H9 (cell line): ENCODE measurements at regions not wholly inside any gene's neighbourhood (a gene's known extent, or its start where the extent isn't known, plus 50 kb on each side); places are given as distances from the start of the nearest gene placed in this dataset.

Experiments used
- DNase-seq: peaks from one replicate; pipeline ENCODE4 v3.0.0-alpha.2; 2017
- H2AFZ ChIP-seq: one replicate; pipeline ENCODE4 v1.6.1; 2013; ENCODE audit warnings: mild to moderate bottlenecking, low read length, control low read depth, moderate library complexity
- H2AK5ac ChIP-seq: 2 replicates; pipeline ENCODE4 v1.6.1; 2013; ENCODE audit warnings: low read length, control low read depth, mixed read lengths; ENCODE audit not compliant: insufficient read length
- H2BK120ac ChIP-seq: one replicate; pipeline ENCODE4 v1.6.1; 2013; ENCODE audit warnings: low read depth, mild to moderate bottlenecking, low read length, control low read depth, inconsistent platforms; ENCODE audit not compliant: poor library complexity, severe bottlenecking
- H2BK12ac ChIP-seq: 2 replicates; pipeline ENCODE4 v1.6.1; 2013; ENCODE audit warnings: low read length, control low read depth, mixed read lengths, low read depth; ENCODE audit not compliant: insufficient read length
- H2BK15ac ChIP-seq: 2 replicates; pipeline ENCODE4 v1.6.1; 2013; ENCODE audit warnings: low read depth, low read length, control low read depth
- H2BK20ac ChIP-seq: one replicate; pipeline ENCODE4 v1.6.1; 2013; ENCODE audit warnings: low read depth, mild to moderate bottlenecking, low read length, control low read depth, inconsistent platforms; ENCODE audit not compliant: poor library complexity, severe bottlenecking
- H2BK5ac ChIP-seq: 2 replicates; pipeline ENCODE4 v1.6.1; 2013; ENCODE audit warnings: low read length, control low read depth, mixed read lengths; ENCODE audit not compliant: insufficient read length
- H3K14ac ChIP-seq: 2 replicates; pipeline ENCODE4 v1.6.1; 2013; ENCODE audit warnings: low read length, control low read depth; ENCODE audit not compliant: insufficient read depth
- H3K18ac ChIP-seq: 2 replicates; pipeline ENCODE4 v1.6.1; 2013; ENCODE audit warnings: low read depth, mild to moderate bottlenecking, mixed read lengths, low read length, control low read depth; ENCODE audit not compliant: insufficient read length
- H3K23ac ChIP-seq: 2 replicates; pipeline ENCODE4 v1.6.1; 2013; ENCODE audit warnings: low read length, control low read depth, mixed read lengths, low read depth; ENCODE audit not compliant: insufficient read length
- H3K23me2 ChIP-seq: 2 replicates; pipeline ENCODE4 v1.6.1; 2013; ENCODE audit warnings: low read depth, mild to moderate bottlenecking, mixed read lengths, low read length, control low read depth; ENCODE audit not compliant: insufficient read length, poor library complexity, severe bottlenecking
- H3K27ac ChIP-seq: 2 replicates; pipeline ENCODE4 v1.5.1; 2013; ENCODE audit warnings: low read length, control low read depth, mixed read lengths, low read depth; ENCODE audit not compliant: insufficient read length
- H3K27me3 ChIP-seq: 2 replicates; pipeline ENCODE4 v1.6.1; 2013; ENCODE audit warnings: low read length, control low read depth, inconsistent platforms; ENCODE audit not compliant: insufficient read depth
- H3K4ac ChIP-seq: 2 replicates; pipeline ENCODE4 v1.6.1; 2013; ENCODE audit warnings: low read depth, mild to moderate bottlenecking, control low read depth, inconsistent platforms, low read length, moderate library complexity
- H3K4me1 ChIP-seq: 2 replicates; pipeline ENCODE4 v1.6.1; 2013; ENCODE audit warnings: low read length, control low read depth, inconsistent platforms; ENCODE audit not compliant: insufficient read depth
- H3K4me2 ChIP-seq: 2 replicates; pipeline ENCODE4 v1.6.1; 2013; ENCODE audit warnings: low read length, control low read depth, mixed read lengths; ENCODE audit not compliant: insufficient read length, insufficient read depth
- H3K56ac ChIP-seq: 2 replicates; pipeline ENCODE4 v1.6.1; 2013; ENCODE audit warnings: low read depth, mild to moderate bottlenecking, mixed read lengths, low read length, control low read depth; ENCODE audit not compliant: insufficient read length
- H3K79me1 ChIP-seq: 2 replicates; pipeline ENCODE4 v1.6.1; 2013; ENCODE audit warnings: low read depth, mild to moderate bottlenecking, moderate library complexity, low read length, control low read depth, inconsistent platforms; ENCODE audit not compliant: insufficient read depth, poor library complexity, severe bottlenecking
- H3K79me2 ChIP-seq: 2 replicates; pipeline ENCODE4 v1.6.1; 2013; ENCODE audit warnings: low read length, control low read depth, inconsistent platforms; ENCODE audit not compliant: insufficient read depth
- H3K9ac ChIP-seq: 2 replicates; pipeline ENCODE4 v1.6.1; 2013; ENCODE audit warnings: low read length, control low read depth, mixed read lengths; ENCODE audit not compliant: insufficient read length; ENCODE audit errors: extremely low read depth
- H3K9me3 ChIP-seq: one replicate; pipeline ENCODE4 v1.6.1; 2013; ENCODE audit warnings: low read depth, low read length, inconsistent platforms; ENCODE audit not compliant: control insufficient read depth
- H3T11ph ChIP-seq: one replicate; pipeline ENCODE4 v1.6.1; 2013; ENCODE audit warnings: mild to moderate bottlenecking, low read length, control low read depth, inconsistent platforms
- H4K20me1 ChIP-seq: one replicate; pipeline ENCODE4 v1.6.1; 2013; ENCODE audit not compliant: control insufficient read depth, insufficient read length, insufficient read depth
- H4K5ac ChIP-seq: 2 replicates; pipeline ENCODE4 v1.6.1; 2013; ENCODE audit warnings: low read depth, mild to moderate bottlenecking, mixed read lengths, low read length, control low read depth; ENCODE audit not compliant: insufficient read length
- H4K8ac ChIP-seq: replicated peaks from 2 replicates; pipeline ENCODE4 v1.6.1; 2013; ENCODE audit warnings: low read length, control low read depth, mixed read lengths, low read depth; ENCODE audit not compliant: insufficient read length
- H4K91ac ChIP-seq: 2 replicates; pipeline ENCODE4 v1.6.1; 2013; ENCODE audit warnings: low read depth, mild to moderate bottlenecking, moderate library complexity, mixed read lengths, low read length, control low read depth; ENCODE audit not compliant: insufficient read length
- H3K27ac Mint-ChIP-seq, 3 experiments: 2 replicates in 2 of 3; 3 replicates in 1 of 3; pipeline ENCODE4 v1.8.0; 2020 to 2021; ENCODE audit warnings: mixed read lengths in 3 of 3, mild to moderate bottlenecking in 1 of 3, moderate library complexity in 1 of 3
- H3K27me3 Mint-ChIP-seq: 2 replicates; pipeline ENCODE4 v1.8.0; 2021; ENCODE audit warnings: low read depth, mild to moderate bottlenecking, moderate library complexity, mixed read lengths
- H3K36me3 Mint-ChIP-seq, 3 experiments: 2 replicates in 2 of 3; 3 replicates in 1 of 3; pipeline ENCODE4 v1.8.0; 2020 to 2021; ENCODE audit warnings: low read depth in 3 of 3, mixed read lengths in 3 of 3; ENCODE audit not compliant: insufficient read depth in 1 of 3
- H3K4me1 Mint-ChIP-seq, 2 experiments: 2 replicates each; pipeline ENCODE4 v1.8.0; 2020; ENCODE audit warnings: mixed read lengths in 2 of 2
- H3K4me3 Mint-ChIP-seq, 2 experiments: 2 replicates in 1 of 2; 3 replicates in 1 of 2; pipeline ENCODE4 v1.8.0; 2020 to 2021; ENCODE audit warnings: mild to moderate bottlenecking in 2 of 2, mixed read lengths in 2 of 2, moderate library complexity in 1 of 2
- H3K9me3 Mint-ChIP-seq, 2 experiments: 2 replicates in 1 of 2; 3 replicates in 1 of 2; pipeline ENCODE4 v1.8.0; 2020; ENCODE audit warnings: mild to moderate bottlenecking in 2 of 2, mixed read lengths in 2 of 2, moderate library complexity in 1 of 2
- WGBS: extraction: QIAGEN DNeasy Blood & Tissue Kit; methylation state at CpG from one replicate; pipeline ENCODE4 v1.1.7; 2013; ENCODE audit warnings: missing lambda C conversion rate, low lambda C conversion rate, mixed read lengths; ENCODE audit not compliant: insufficient read length; ENCODE audit errors: extremely low coverage; 5-methylcytosine and 5-hydroxymethylcytosine counted together
- TF ChIP-seq, protein P1 (sequence below): fragments of 200-600 bp; sonication (generic); conservative IDR thresholded peaks from 3 replicates; pipeline ENCODE4 v1.8.0; 2021; ENCODE audit warnings: antibody characterized with exemption, mild to moderate bottlenecking

DNA sequence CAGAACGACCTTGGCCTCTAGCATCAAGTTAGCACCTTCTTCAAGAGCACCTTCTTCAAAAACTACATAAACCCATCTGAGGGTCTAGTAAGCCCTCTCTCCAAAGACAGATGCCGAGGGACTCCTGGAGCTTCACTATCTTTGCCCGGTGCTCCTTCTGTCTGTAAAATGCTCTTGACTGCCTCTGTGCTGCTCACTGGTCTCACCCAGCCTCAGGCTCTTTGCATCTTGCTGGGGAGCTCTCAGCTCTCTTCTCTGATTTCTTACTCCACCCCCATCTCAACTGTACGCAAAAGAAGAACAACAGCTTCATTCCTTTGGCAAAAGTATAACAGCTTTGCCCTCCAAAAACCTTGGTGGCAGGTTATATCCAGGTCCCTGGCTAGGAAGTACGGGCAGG, 404.2 kb downstream of the KLF12 start:
- H3K4me1 ChIP-seq, result no peaks in the 10 kb centered on the region

More for the DNA sequence above, 404.2 kb downstream of the KLF12 start:
- no peak overlapping the region for H2BK20ac ChIP-seq
- DNase-seq, result no peak
- no peak overlapping the region for H3K14ac ChIP-seq
- no peak overlapping the region for H2AFZ ChIP-seq
- no peak overlapping the region for H3K23ac ChIP-seq
- no peak overlapping the region for H4K5ac ChIP-seq
- no peak overlapping the region for H3K4ac ChIP-seq
- peak overlapping the region in 1 of 3 experiments; percentile 46; a peak in 2 of 7 replicates for H3K27ac Mint-ChIP-seq
- H2AK5ac ChIP-seq, result no peak overlapping the region
- no peaks in the 10 kb centered on the region for H3K79me2 ChIP-seq
- H4K8ac ChIP-seq, result no peak overlapping the region
- no CpG with 5 or more reads among the region's 5 CpGs for WGBS
- no peaks in the 10 kb centered on the region for H3K27me3 ChIP-seq
- no peaks in the 10 kb centered on the region for H3K23me2 ChIP-seq
- no peaks in the 10 kb centered on the region for H3K36me3 Mint-ChIP-seq
- H2BK12ac ChIP-seq, result no peak overlapping the region
- TF ChIP-seq, protein P1, sequence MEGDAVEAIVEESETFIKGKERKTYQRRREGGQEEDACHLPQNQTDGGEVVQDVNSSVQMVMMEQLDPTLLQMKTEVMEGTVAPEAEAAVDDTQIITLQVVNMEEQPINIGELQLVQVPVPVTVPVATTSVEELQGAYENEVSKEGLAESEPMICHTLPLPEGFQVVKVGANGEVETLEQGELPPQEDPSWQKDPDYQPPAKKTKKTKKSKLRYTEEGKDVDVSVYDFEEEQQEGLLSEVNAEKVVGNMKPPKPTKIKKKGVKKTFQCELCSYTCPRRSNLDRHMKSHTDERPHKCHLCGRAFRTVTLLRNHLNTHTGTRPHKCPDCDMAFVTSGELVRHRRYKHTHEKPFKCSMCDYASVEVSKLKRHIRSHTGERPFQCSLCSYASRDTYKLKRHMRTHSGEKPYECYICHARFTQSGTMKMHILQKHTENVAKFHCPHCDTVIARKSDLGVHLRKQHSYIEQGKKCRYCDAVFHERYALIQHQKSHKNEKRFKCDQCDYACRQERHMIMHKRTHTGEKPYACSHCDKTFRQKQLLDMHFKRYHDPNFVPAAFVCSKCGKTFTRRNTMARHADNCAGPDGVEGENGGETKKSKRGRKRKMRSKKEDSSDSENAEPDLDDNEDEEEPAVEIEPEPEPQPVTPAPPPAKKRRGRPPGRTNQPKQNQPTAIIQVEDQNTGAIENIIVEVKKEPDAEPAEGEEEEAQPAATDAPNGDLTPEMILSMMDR, result no peak
- no peak overlapping the region for H3K4me3 Mint-ChIP-seq
- no peak overlapping the region for H3K27ac ChIP-seq
- H3K56ac ChIP-seq, result no peak overlapping the region
- H2BK15ac ChIP-seq, result no peak overlapping the region
- no peaks in the 10 kb centered on the region for H3K79me1 ChIP-seq
- no peak overlapping the region for H3K18ac ChIP-seq
- no peak overlapping the region for H2BK5ac ChIP-seq
- H4K91ac ChIP-seq, result no peak overlapping the region
- H2BK120ac ChIP-seq, result no peak overlapping the region
- H3K9me3 Mint-ChIP-seq, result no peaks in the 10 kb centered on the region
- H3K27me3 Mint-ChIP-seq, result peaks cover 14% of the 10 kb centered on the region
- H3K4me2 ChIP-seq, result no peak overlapping the region
- H3K4me1 Mint-ChIP-seq, result peaks cover 27 to 28% of the 10 kb centered on the region in 2 experiments
- H3T11ph ChIP-seq, result no peak overlapping the region
- H3K9ac ChIP-seq, result no peak overlapping the region
- H4K20me1 ChIP-seq, result no peaks in the 10 kb centered on the region
- no peaks in the 10 kb centered on the region for H3K9me3 ChIP-seq
